ENCODE measurements at regions not wholly inside any gene's neighbourhood (a gene's known extent, or its start where the extent isn't known, plus 50 kb on each side); places are given as distances from the start of the nearest gene placed in this dataset.

GRCh38 chr20:51188941-51189340, 166.0 kb upstream of the KCNG1 start:
- no peaks in the 10 kb centered on the region for H4K20me1 ChIP-seq (replicated peaks; ENCODE audit: control insufficient read depth, extremely low read depth, insufficient read depth, low read length)
- H3K9ac ChIP-seq (replicated peaks; ENCODE audit: extremely low read depth, insufficient read depth, low read length) = no peak overlapping the region
- no peaks in the 10 kb centered on the region for H3K9me3 ChIP-seq (replicated peaks; ENCODE audit: control insufficient read depth, insufficient read depth, low read length)
- FAIRE-seq (no peak), DNase-seq (ENCODE audit: low read depth, low spot score) (no peak)
- TF ChIP-seq GATA2 (IDR thresholded peaks at IDR 0.05; ENCODE audit: insufficient read depth, insufficient read length, low read depth, low read length) = no peak
- TF ChIP-seq CTCF (IDR thresholded peaks at IDR 0.05; ENCODE audit: extremely low read depth in 1 of 2, insufficient read depth in 1 of 2, low read depth in 1 of 2, low read length in 2 of 2) = no peak
- no peak for TF ChIP-seq MYC (IDR thresholded peaks at IDR 0.05; ENCODE audit: low read depth, low read length)
- TF ChIP-seq EZH2 (IDR thresholded peaks at IDR 0.05; ENCODE audit: borderline replicate concordance, low read depth, low read length, severe bottlenecking) = no peak
- no peak for TF ChIP-seq POLR2A (IDR thresholded peaks at IDR 0.05; ENCODE audit: low read depth, low read length)
- no peak for TF ChIP-seq POLR2AphosphoS5 (IDR thresholded peaks at IDR 0.05; ENCODE audit: insufficient read depth, low read depth, low read length)
- no peak for TF ChIP-seq FOS (IDR thresholded peaks at IDR 0.05; ENCODE audit: borderline replicate concordance, insufficient read depth, low read length)
- no peak for TF ChIP-seq MAX (IDR thresholded peaks at IDR 0.05; ENCODE audit: insufficient read depth, insufficient read length)
- H2AFZ ChIP-seq (ENCODE audit: low read depth, low read length) = no peak overlapping the region
- H3K4me3 ChIP-seq (replicated peaks in 1 of 3; ENCODE audit: insufficient read depth in 1 of 3, low read depth in 1 of 3, low read length in 3 of 3) = no peak overlapping the region
- no peaks in the 10 kb centered on the region for H3K79me2 ChIP-seq (ENCODE audit: control insufficient read depth, insufficient read depth, low read length)
- no TSS peak for BruUV-seq (replicated peaks)
- dilution Hi-C loops (cut with MboI; ENCODE audit: extremely low pct_ligation_motif_present, low sequenced_read_pairs) = no loop called here
- H3K9me1 ChIP-seq (replicated peaks; ENCODE audit: control insufficient read depth, extremely low read depth, insufficient read depth, low read length) = no peaks in the 10 kb centered on the region
- H3K27ac ChIP-seq (ENCODE audit: insufficient read depth, low read depth, low read length) = no peak overlapping the region
- no peaks in the 10 kb centered on the region for H3K36me3 ChIP-seq (ENCODE audit: control insufficient read depth in 2 of 2, extremely low read depth in 1 of 2, insufficient read depth in 2 of 2, low read length in 2 of 2)
- ChIA-PET CTCF (no interaction called here), POLR2A (no interaction called here)
- peaks cover 0 to 6% of the 10 kb centered on the region in 2 experiments for H3K27me3 ChIP-seq (ENCODE audit: control insufficient read depth in 2 of 2, insufficient read depth in 2 of 2, low read length in 2 of 2)
- intact Hi-C loops (cut with micrococcal nuclease) = no loop called here
- peaks cover 10% of the 10 kb centered on the region for H3K4me1 ChIP-seq (ENCODE audit: control insufficient read depth, extremely low read depth, insufficient read depth, low read length)
- H3K4me2 ChIP-seq (ENCODE audit: insufficient read depth, low read length) = no peak overlapping the region
